ENCODE measurements at regions not wholly inside any gene's neighbourhood (a gene's known extent, or its start where the extent isn't known, plus 50 kb on each side); places are given as distances from the start of the nearest gene placed in this dataset.

DNA sequence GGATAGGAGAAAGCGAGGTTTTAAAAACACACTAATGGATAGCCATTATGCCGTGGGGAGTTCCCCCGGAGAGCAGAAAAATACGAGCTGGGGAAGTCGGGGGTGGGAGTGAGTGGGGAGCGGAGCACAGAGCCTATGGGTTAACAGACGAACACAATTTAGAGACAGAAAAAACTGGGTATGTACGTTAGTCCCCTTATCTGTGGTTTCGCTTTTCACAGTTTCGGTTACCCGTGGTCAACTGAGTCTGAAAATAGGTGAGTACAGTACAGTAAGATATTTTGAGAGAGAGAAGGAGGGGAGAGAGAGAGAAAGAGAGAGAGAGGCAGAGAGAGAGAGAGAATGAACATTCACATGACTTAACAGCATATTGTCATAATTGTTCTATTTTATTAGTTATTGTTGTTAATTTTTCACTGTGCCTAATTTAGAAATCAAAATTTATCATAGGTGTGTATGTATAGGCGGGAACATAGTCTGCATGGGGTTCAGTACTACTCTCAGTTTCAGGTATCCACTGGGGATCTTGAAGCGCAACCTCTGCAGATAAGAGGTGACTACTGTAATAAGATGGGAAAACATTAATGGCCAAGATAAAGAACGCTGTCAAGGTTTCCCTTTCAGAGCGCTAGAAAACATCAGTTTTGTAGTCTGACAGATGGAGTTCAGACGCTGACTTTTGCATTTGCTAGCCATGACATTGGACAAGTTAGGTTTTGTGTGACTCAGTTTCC, 125.6 kb upstream of the LMO4 start:
- TF ChIP-seq, protein P1, sequence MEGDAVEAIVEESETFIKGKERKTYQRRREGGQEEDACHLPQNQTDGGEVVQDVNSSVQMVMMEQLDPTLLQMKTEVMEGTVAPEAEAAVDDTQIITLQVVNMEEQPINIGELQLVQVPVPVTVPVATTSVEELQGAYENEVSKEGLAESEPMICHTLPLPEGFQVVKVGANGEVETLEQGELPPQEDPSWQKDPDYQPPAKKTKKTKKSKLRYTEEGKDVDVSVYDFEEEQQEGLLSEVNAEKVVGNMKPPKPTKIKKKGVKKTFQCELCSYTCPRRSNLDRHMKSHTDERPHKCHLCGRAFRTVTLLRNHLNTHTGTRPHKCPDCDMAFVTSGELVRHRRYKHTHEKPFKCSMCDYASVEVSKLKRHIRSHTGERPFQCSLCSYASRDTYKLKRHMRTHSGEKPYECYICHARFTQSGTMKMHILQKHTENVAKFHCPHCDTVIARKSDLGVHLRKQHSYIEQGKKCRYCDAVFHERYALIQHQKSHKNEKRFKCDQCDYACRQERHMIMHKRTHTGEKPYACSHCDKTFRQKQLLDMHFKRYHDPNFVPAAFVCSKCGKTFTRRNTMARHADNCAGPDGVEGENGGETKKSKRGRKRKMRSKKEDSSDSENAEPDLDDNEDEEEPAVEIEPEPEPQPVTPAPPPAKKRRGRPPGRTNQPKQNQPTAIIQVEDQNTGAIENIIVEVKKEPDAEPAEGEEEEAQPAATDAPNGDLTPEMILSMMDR (conservative IDR thresholded peaks at IDR 0.05 in 1 of 2, IDR thresholded peaks at IDR 0.05 in 1 of 2; ENCODE audit: low read depth in 1 of 2, low read length in 2 of 2), result no peak
- TF ChIP-seq EZH2 (IDR thresholded peaks at IDR 0.05; ENCODE audit: low read length, missing control alignments), result no peak
